ENCODE measurements at regions not wholly inside any gene's neighbourhood (a gene's known extent, or its start where the extent isn't known, plus 50 kb on each side); places are given as distances from the start of the nearest gene placed in this dataset.

DNA sequence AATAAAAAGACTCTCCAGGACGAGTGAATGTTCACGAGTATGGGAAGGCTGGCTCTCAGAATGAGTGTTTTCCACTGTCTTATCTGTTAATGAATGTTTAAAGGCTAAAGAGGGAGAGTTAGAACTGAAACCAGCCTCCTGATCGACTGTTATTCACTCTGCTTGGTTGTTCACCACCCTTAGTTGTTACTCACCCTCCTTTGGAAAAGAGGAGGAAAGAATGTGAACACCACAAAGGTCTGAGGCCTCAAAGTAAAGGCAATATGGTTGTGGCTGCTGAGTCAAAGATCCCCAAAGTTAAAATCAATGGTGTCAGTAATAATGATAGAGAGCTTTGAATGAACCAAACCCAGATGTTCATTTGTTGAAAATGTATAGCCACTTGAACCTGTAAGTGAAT is 1793.2 kb upstream of the PCDH20 start:
- no peak for DNase-seq (ENCODE audit: low spot score)

DNA sequence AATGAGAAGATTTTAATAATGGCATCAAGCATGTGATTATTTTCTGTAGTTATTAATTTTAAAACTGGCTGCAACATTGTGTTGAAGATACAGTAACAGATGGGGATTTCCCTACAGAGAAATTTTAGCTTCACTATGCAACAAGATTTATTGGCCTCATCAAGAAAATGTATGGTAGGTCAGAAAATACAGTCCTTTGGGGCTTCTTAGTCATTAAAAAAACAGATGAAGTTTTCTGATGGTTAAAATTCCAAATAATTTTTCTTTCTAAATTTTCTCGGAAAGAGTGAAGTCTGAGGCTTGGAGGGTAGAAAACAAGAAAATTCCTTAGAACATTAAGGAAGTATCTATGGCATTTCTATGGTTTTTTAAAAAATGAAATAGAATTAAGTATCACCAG is 1790.8 kb upstream of the PCDH20 start:
- no peak for DNase-seq (ENCODE audit: low spot score)

DNA sequence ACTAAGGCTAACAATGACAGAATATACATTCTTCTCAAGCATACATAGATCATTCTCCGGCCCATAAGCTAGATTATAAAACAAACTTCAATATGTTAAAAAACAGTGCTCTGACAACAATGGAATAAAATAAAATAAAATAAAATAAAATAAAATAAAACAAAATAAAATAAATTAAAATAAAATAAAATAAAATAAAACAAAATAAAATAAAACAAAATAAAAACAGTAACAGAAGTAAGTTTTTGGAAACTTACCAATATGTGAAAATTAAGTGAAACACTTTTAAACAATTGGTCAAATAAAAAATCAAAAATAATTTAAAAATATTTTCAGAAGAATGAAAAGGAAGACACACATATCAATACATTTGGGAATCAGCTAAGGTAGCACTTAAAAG is 1785.8 kb upstream of the PCDH20 start:
- no peak for DNase-seq (ENCODE audit: low spot score)

- DNase-seq (ENCODE audit: low spot score), result no peak
Observed at GRCh38 chr13:63199508-63199907, 1783.9 kb upstream of the PCDH20 start.

- DNase-seq (ENCODE audit: low spot score), result no peak
Observed at GRCh38 chr13:63198071-63198470, 1782.4 kb upstream of the PCDH20 start.

- DNase-seq (ENCODE audit: low spot score), result no peak
Observed at GRCh38 chr13:63195726-63196125, 1780.1 kb upstream of the PCDH20 start.

DNA sequence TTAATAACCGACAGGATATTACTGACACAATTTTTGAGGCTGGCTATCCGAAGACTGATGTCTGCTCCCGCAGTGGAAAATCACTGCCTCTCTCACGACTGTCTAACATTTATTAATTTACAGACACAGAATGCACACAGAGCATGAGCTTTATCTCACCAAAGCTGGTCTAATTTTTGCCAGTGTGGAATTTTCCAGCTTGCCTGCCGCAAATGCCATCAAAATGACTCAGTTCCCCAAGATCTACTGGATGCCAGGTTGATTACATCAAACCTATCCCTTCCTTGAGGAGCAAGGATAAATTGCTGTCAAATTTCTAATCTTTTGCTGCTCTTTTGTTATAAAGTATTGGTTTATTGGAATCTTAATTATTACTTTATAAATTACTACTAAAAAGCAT is 1775.1 kb upstream of the PCDH20 start:
- no peak for DNase-seq (ENCODE audit: low spot score)

DNA sequence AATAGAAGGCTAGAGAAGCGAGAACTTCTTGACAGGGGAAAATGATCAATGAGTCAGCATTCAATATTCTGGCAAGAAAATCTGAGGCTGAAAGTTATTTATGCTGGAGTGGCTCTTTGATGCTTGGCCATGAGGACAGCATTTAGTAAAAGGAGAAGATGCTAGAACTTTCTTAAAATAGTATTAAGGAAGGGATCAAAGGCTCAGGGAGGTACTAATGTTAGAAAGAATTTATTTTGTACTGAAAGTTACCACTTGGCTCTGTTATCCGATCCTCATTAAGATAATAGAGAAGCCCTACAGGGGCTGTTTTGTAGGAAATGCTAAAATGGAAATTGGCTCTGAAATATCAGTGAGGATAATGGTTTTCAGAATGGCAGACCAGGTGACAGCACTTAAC is 1774.6 kb upstream of the PCDH20 start:
- DNase-seq (ENCODE audit: low spot score), result no peak

DNA sequence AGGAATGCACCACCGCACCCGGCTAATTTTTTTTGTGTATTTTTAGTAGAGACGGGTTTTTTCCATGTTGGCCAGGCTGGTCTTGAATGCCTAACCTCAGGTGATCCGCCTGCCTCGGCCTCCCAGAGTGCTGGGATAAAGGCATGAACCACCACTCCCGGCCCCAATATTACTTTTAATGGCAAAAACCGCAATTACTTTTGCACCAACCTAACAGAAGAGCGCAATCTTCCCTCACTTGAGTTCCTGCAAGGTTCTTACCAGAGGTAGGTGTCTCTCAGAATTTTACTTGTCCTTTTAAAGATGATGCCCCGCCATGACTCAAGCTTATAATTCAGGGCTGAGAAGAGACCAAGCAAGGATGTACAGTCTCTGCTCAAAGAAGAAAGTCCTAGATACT is 1774.1 kb upstream of the PCDH20 start:
- no peak for DNase-seq (ENCODE audit: low spot score)

DNA sequence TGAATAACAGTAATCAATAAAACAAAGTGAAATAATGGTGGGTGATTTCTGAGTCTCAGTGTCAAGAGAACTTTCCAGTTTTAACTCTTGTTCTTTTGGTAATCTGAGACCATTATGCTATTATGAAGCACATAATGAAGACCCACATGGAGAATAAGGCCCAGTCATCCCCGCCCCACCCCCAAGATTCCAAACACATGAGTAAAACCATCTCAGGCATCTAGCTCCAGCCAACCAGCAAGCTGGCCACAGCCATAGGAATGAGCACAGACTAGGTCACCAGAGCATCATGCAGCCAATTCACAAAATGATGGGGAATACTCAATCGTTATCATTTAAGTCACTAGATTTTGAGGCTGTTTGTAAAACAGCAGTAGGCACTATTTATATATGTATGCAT is 1769.0 kb upstream of the PCDH20 start:
- no peak for DNase-seq (ENCODE audit: low spot score)

DNA sequence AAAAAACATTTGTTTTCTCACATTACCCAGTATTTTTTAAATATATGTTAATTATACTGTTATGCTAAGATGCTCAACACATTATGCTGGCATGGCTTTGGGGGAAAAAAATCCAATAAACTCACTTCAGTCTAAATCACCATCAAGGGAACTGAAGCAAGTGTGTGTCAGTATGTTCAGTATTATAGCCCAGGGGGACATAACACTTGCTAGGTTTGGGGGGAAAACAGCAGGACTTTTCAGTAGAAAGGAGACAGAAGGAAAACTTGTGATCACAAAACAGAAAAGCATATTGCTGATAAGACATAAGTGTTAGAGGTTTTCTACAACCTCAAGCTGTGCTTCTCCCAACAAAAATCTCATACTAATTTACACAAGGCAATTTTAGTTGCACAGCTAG is 1759.9 kb upstream of the PCDH20 start:
- DNase-seq (ENCODE audit: low spot score), result no peak

DNA sequence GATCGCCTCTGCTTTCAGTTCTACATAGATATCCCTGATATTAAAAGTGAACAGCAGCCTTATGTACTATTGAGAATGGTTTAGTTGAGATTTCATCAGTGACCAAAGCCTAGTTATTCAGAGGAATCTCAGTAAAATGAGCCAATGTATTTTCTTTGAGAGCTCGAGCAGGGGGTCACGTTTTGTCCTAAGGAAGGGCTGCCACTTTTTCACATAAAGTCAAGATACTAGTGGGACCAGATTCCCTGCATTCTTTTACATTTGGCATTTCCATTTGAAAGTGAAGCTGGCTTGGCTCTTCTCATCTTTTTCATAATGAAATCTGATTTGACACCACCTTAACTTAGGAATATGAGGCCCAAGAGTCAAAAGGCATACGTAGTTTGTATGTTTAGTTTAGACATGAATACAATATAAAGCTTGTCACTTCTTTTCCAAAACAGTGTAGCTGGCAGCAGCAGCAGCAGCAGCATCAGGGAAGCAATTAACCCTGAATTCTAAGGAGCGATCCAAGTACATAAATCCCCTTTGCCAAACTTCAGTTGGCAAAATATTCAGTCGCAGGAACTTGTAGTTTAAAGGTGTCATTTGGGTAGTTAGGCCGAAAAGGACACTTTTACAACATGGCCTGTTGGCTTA is 1752.2 kb upstream of the PCDH20 start:
- no peak for DNase-seq (ENCODE audit: low spot score)

GRCh38 chr13:63166345-63166744 is 1750.7 kb upstream of the PCDH20 start:
- no peak for DNase-seq (ENCODE audit: low spot score)

- DNase-seq (ENCODE audit: low spot score), result no peak
Observed at GRCh38 chr13:63163903-63164302, 1748.3 kb upstream of the PCDH20 start.

GRCh38 chr13:63161219-63161618 is 1745.6 kb upstream of the PCDH20 start:
- no peak for DNase-seq (ENCODE audit: low spot score)

- no peak for DNase-seq (ENCODE audit: low spot score)
Observed at GRCh38 chr13:63156816-63157215, 1741.2 kb upstream of the PCDH20 start.

GRCh38 chr13:63149375-63149774 is 1733.7 kb upstream of the PCDH20 start:
- no peak for DNase-seq (ENCODE audit: low spot score)

DNA sequence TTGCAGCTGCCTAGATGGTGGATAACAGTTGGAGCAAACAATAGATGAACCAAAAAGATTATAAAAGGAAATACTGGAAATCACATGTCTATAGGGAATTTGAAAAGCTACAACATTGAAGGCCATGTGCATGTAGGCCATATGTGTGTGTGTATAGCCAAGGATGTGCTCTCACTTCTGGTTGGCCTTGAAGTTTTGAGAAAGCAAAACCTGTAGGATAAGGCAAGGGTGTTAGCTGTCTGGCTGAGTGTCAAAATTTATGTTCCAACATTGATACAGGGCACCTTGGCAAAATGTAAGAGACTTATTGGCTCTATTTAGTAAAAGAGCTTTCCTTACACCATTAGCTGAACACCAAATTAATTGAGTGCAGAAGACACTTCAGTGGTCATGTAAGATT is 1723.6 kb upstream of the PCDH20 start:
- DNase-seq (ENCODE audit: low spot score), result no peak

DNA sequence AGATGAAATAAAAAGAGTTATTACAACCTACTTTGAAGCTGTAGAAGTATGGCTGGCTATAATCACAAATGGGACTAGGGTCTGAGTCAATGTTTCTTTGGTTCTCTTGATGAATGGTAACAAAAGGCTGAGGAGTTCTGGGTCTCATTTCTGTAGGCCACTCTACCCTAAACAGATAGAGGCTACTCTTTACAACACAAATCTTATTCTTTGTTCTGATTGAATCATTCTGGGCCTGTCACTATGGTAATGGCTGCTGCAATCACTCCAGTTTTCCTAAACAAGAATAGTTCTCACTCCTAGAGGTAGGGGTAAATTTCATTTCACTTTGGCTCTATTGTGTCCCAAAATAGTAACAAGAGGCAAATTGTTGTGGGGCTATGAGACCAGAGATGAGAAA is 1714.3 kb upstream of the PCDH20 start:
- DNase-seq (ENCODE audit: low spot score), result no peak

DNA sequence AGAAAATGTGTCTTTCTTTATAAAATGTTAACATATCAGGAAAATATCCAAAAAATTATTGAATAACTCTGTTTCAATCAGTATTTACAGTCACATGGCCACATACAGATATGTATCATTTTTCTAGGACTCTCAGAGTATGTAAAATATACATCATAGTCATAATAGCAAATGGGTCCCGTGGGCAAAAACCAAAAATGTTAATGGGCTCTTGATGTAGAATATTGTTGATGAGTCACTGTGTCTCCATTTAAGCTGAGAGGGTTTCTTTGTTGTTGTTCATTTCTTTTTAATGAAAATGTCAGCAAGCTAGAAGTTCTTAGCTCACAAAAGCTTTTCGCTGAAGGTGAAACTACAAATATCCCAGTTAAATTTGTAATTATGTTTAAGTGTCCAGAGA is 1713.1 kb upstream of the PCDH20 start:
- no peak for DNase-seq (ENCODE audit: low spot score)

DNA sequence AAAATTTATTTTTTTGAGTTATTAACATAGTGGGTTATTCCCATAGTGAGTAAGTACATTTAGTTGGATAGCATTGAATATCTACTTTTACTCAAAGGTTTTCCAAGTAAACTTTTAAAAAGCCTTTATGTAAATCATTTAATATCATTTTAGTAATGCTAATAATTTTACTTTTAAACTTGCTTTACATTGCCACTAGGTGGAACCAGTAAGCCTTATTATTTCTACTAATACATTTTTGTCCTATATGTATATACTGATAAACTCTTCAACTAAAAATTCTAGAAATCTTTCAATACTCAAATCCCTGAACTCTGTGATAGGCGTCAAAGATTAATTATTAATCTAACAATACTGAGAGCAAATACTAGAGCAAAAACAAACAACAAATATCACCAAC is 1709.2 kb upstream of the PCDH20 start:
- DNase-seq (ENCODE audit: low spot score), result no peak

DNA sequence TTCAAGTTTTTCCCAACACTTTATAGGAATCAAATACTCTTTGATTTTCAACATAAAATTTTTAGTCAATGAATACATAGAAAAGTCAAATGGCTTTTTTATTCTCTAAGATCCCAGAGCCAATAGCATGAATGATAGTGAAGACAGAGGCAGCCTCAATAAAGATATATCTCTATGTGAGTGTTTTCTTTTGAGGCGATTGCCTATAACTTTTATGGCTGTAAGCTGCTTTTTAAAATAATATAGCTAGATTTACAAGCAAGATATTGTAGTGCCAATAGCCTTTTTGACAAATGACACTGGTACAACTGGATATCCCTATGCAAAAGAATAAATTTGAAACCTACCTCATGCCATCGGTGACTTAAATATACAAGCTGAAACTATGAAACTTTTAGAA is 1705.2 kb upstream of the PCDH20 start:
- DNase-seq (ENCODE audit: low spot score), result no peak

DNA sequence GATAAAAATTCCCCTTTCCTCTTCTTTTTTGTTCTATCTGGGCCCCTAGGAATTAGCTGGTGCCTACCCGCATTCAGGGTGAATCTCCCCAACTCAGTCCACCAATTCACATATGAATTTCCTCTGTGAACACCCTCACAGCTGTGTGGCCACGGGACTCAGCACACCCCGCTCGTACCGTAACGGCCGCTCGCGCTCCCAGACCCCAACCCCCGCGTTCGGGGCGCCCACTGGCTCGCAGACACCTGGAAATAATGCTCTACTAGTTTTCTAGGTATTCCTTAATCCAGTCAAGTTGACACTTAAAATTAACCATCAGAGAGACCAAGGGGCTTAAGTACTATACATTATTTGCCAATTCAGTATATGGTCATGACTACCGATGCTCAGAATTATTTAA is 1702.1 kb upstream of the PCDH20 start:
- DNase-seq (ENCODE audit: low spot score), result no peak

DNA sequence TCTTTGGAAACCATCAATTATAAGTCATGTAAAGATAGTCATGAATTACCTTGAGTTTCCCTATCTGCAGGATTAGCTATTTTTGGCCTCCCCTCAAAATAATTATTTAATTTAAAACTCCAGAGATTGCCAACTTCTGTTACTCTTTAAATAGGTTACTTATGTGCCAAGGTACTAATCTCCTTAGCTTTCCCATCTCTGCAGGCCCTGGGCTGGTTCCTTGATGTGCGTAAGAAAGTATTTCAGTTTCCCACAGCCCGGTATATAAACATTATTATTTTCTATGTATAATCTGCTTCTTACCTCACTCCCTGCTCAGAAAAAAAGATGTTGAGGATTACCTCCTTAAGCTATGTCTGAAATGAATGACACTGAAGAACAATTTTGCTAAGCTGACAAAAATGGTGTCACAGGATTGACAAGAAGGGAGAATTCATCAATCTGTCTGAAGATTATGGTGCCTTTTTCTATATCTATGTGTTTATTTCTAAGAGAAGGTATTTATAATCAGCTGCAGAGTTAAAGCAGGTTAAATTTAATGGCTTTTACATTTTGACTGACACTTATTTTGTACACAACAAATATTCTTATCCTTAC is 1697.2 kb upstream of the PCDH20 start:
- no peak for DNase-seq (ENCODE audit: low spot score)
